ENCODE measurements at regions not wholly inside any gene's neighbourhood (a gene's known extent, or its start where the extent isn't known, plus 50 kb on each side); places are given as distances from the start of the nearest gene placed in this dataset.

GRCh38 chr1:196091397-196092135 lies 516.7 kb downstream of the KCNT2 start:
- H3K27me3 ChIP-seq (replicated peaks; ENCODE audit: control insufficient read depth, insufficient read depth, low read length, poor library complexity, severe bottlenecking), result no peaks in the 10 kb centered on the region

GRCh38 chr1:196090226-196090625 lies 518.0 kb downstream of the KCNT2 start:
- no peak for DNase-seq

More at GRCh38 chr1:196091397-196092135, 516.7 kb downstream of the KCNT2 start:
- no peak overlapping the region for H3K27ac ChIP-seq (ENCODE audit: insufficient read depth, low read length, poor library complexity, severe bottlenecking)
- H3K9me3 ChIP-seq (ENCODE audit: control insufficient read depth, low read length), result no peaks in the 10 kb centered on the region
- DNase-seq, result no peak
- no peaks in the 10 kb centered on the region for H3K36me3 ChIP-seq (ENCODE audit: control insufficient read depth, insufficient read depth, low read length)
- no peaks in the 10 kb centered on the region for H3K4me1 ChIP-seq (ENCODE audit: control insufficient read depth, insufficient read depth, low read length, poor library complexity, severe bottlenecking)
- no peak overlapping the region for H3K4me3 ChIP-seq (ENCODE audit: insufficient read depth, low read depth, low read length, poor library complexity, severe bottlenecking)

GRCh38 chr1:196088541-196088940 lies 519.7 kb downstream of the KCNT2 start:
- DNase-seq, result no peak
- no peaks in the 10 kb centered on the region for H3K4me1 ChIP-seq (ENCODE audit: control insufficient read depth, insufficient read depth, low read length, poor library complexity, severe bottlenecking)

More at GRCh38 chr1:196090226-196090625, 518.0 kb downstream of the KCNT2 start:
- Histone ChIP-seq H3K27ac (ENCODE audit: insufficient read depth, low read length, poor library complexity, severe bottlenecking) (no peak overlapping the region), H3K4me1 (ENCODE audit: control insufficient read depth, insufficient read depth, low read length, poor library complexity, severe bottlenecking) (no peaks in the 10 kb centered on the region), H3K9me3 (ENCODE audit: control insufficient read depth, low read length) (no peaks in the 10 kb centered on the region), H3K27me3 (replicated peaks; ENCODE audit: control insufficient read depth, insufficient read depth, low read length, poor library complexity, severe bottlenecking) (no peaks in the 10 kb centered on the region), H3K36me3 (ENCODE audit: control insufficient read depth, insufficient read depth, low read length) (no peaks in the 10 kb centered on the region), H3K4me3 (ENCODE audit: insufficient read depth, low read depth, low read length, poor library complexity, severe bottlenecking) (no peak overlapping the region)

GRCh38 chr1:196078691-196079090 lies 529.5 kb downstream of the KCNT2 start:
- no peaks in the 10 kb centered on the region for H3K36me3 ChIP-seq (ENCODE audit: control insufficient read depth, insufficient read depth, low read length)
- no peaks in the 10 kb centered on the region for H3K4me1 ChIP-seq (ENCODE audit: control insufficient read depth, insufficient read depth, low read length, poor library complexity, severe bottlenecking)
- H3K27ac ChIP-seq (ENCODE audit: insufficient read depth, low read length, poor library complexity, severe bottlenecking), result no peak overlapping the region
- H3K4me3 ChIP-seq (ENCODE audit: insufficient read depth, low read depth, low read length, poor library complexity, severe bottlenecking), result no peak overlapping the region
- no peaks in the 10 kb centered on the region for H3K9me3 ChIP-seq (ENCODE audit: control insufficient read depth, low read length)
- H3K27me3 ChIP-seq (replicated peaks; ENCODE audit: control insufficient read depth, insufficient read depth, low read length, poor library complexity, severe bottlenecking), result no peaks in the 10 kb centered on the region
- no peak for DNase-seq

More at GRCh38 chr1:196088541-196088940, 519.7 kb downstream of the KCNT2 start:
- Histone ChIP-seq H3K27me3 (replicated peaks; ENCODE audit: control insufficient read depth, insufficient read depth, low read length, poor library complexity, severe bottlenecking) (no peaks in the 10 kb centered on the region), H3K36me3 (ENCODE audit: control insufficient read depth, insufficient read depth, low read length) (no peaks in the 10 kb centered on the region), H3K27ac (ENCODE audit: insufficient read depth, low read length, poor library complexity, severe bottlenecking) (no peak overlapping the region), H3K9me3 (ENCODE audit: control insufficient read depth, low read length) (no peaks in the 10 kb centered on the region), H3K4me3 (ENCODE audit: insufficient read depth, low read depth, low read length, poor library complexity, severe bottlenecking) (no peak overlapping the region)

- no peaks in the 10 kb centered on the region for H3K4me1 ChIP-seq (ENCODE audit: control insufficient read depth, insufficient read depth, low read length, poor library complexity, severe bottlenecking)
- H3K27me3 ChIP-seq (replicated peaks; ENCODE audit: control insufficient read depth, insufficient read depth, low read length, poor library complexity, severe bottlenecking), result no peaks in the 10 kb centered on the region
- no peaks in the 10 kb centered on the region for H3K9me3 ChIP-seq (ENCODE audit: control insufficient read depth, low read length)
- H3K27ac ChIP-seq (ENCODE audit: insufficient read depth, low read length, poor library complexity, severe bottlenecking), result no peak overlapping the region
- no peak overlapping the region for H3K4me3 ChIP-seq (ENCODE audit: insufficient read depth, low read depth, low read length, poor library complexity, severe bottlenecking)
- DNase-seq, result no peak
- H3K36me3 ChIP-seq (ENCODE audit: control insufficient read depth, insufficient read depth, low read length), result no peaks in the 10 kb centered on the region
These were observed 532.6 kb downstream of the KCNT2 start for GRCh38 chr1:196075621-196076020.

- Histone ChIP-seq H3K36me3 (ENCODE audit: control insufficient read depth, insufficient read depth, low read length) (no peaks in the 10 kb centered on the region), H3K4me3 (ENCODE audit: insufficient read depth, low read depth, low read length, poor library complexity, severe bottlenecking) (no peak overlapping the region), H3K27ac (ENCODE audit: insufficient read depth, low read length, poor library complexity, severe bottlenecking) (no peak overlapping the region), H3K27me3 (replicated peaks; ENCODE audit: control insufficient read depth, insufficient read depth, low read length, poor library complexity, severe bottlenecking) (no peaks in the 10 kb centered on the region), H3K4me1 (ENCODE audit: control insufficient read depth, insufficient read depth, low read length, poor library complexity, severe bottlenecking) (no peaks in the 10 kb centered on the region), H3K9me3 (ENCODE audit: control insufficient read depth, low read length) (no peaks in the 10 kb centered on the region)
- DNase-seq, result no peak
These were observed 534.1 kb downstream of the KCNT2 start for GRCh38 chr1:196074182-196074581.

GRCh38 chr1:196071447-196071846 lies 536.8 kb downstream of the KCNT2 start:
- Histone ChIP-seq H3K36me3 (ENCODE audit: control insufficient read depth, insufficient read depth, low read length) (no peaks in the 10 kb centered on the region), H3K27me3 (replicated peaks; ENCODE audit: control insufficient read depth, insufficient read depth, low read length, poor library complexity, severe bottlenecking) (no peaks in the 10 kb centered on the region), H3K4me3 (ENCODE audit: insufficient read depth, low read depth, low read length, poor library complexity, severe bottlenecking) (no peak overlapping the region), H3K4me1 (ENCODE audit: control insufficient read depth, insufficient read depth, low read length, poor library complexity, severe bottlenecking) (no peaks in the 10 kb centered on the region), H3K9me3 (ENCODE audit: control insufficient read depth, low read length) (no peaks in the 10 kb centered on the region), H3K27ac (ENCODE audit: insufficient read depth, low read length, poor library complexity, severe bottlenecking) (no peak overlapping the region)
- DNase-seq, result no peak

GRCh38 chr1:196070940-196071339 lies 537.3 kb downstream of the KCNT2 start:
- Histone ChIP-seq H3K36me3 (ENCODE audit: control insufficient read depth, insufficient read depth, low read length) (no peaks in the 10 kb centered on the region), H3K9me3 (ENCODE audit: control insufficient read depth, low read length) (no peaks in the 10 kb centered on the region), H3K27ac (ENCODE audit: insufficient read depth, low read length, poor library complexity, severe bottlenecking) (no peak overlapping the region), H3K4me3 (ENCODE audit: insufficient read depth, low read depth, low read length, poor library complexity, severe bottlenecking) (no peak overlapping the region), H3K27me3 (replicated peaks; ENCODE audit: control insufficient read depth, insufficient read depth, low read length, poor library complexity, severe bottlenecking) (no peaks in the 10 kb centered on the region), H3K4me1 (ENCODE audit: control insufficient read depth, insufficient read depth, low read length, poor library complexity, severe bottlenecking) (no peaks in the 10 kb centered on the region)
- no peak for DNase-seq

- no peak overlapping the region for H3K27ac ChIP-seq (ENCODE audit: insufficient read depth, low read length, poor library complexity, severe bottlenecking)
- H3K9me3 ChIP-seq (ENCODE audit: control insufficient read depth, low read length), result no peaks in the 10 kb centered on the region
- no peak overlapping the region for H3K4me3 ChIP-seq (ENCODE audit: insufficient read depth, low read depth, low read length, poor library complexity, severe bottlenecking)
- H3K27me3 ChIP-seq (replicated peaks; ENCODE audit: control insufficient read depth, insufficient read depth, low read length, poor library complexity, severe bottlenecking), result no peaks in the 10 kb centered on the region
- no peak for DNase-seq
- no peaks in the 10 kb centered on the region for H3K36me3 ChIP-seq (ENCODE audit: control insufficient read depth, insufficient read depth, low read length)
- no peaks in the 10 kb centered on the region for H3K4me1 ChIP-seq (ENCODE audit: control insufficient read depth, insufficient read depth, low read length, poor library complexity, severe bottlenecking)
These were observed 544.3 kb downstream of the KCNT2 start for GRCh38 chr1:196063952-196064351.

- no peaks in the 10 kb centered on the region for H3K4me1 ChIP-seq (ENCODE audit: control insufficient read depth, insufficient read depth, low read length, poor library complexity, severe bottlenecking)
- no peak overlapping the region for H3K27ac ChIP-seq (ENCODE audit: insufficient read depth, low read length, poor library complexity, severe bottlenecking)
- no peak for DNase-seq
- H3K9me3 ChIP-seq (ENCODE audit: control insufficient read depth, low read length), result no peaks in the 10 kb centered on the region
- no peak overlapping the region for H3K4me3 ChIP-seq (ENCODE audit: insufficient read depth, low read depth, low read length, poor library complexity, severe bottlenecking)
- no peaks in the 10 kb centered on the region for H3K27me3 ChIP-seq (replicated peaks; ENCODE audit: control insufficient read depth, insufficient read depth, low read length, poor library complexity, severe bottlenecking)
- H3K36me3 ChIP-seq (ENCODE audit: control insufficient read depth, insufficient read depth, low read length), result no peaks in the 10 kb centered on the region
These were observed 544.9 kb downstream of the KCNT2 start for GRCh38 chr1:196063294-196063693.
